ENCODE measurements at regions not wholly inside any gene's neighbourhood (a gene's known extent, or its start where the extent isn't known, plus 50 kb on each side); places are given as distances from the start of the nearest gene placed in this dataset.

DNA sequence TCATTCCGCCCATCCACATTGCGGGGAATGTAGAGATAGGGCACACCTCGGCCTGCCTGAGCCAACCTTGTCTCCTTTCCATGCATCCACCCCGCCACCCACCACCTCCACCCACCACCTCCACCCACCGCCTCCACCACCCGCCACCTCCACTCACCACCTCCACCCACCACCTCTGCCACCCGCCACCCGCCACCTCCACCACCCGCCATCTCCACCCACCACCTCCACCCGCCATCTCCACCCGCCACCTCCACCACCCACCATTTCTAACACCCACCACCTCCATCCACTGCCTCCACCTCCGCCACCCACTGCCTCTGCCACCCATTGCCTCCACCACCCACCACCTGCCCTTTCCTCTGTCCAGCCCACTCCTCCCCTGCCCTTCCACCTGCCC lies 78.4 kb downstream of the IGLL1 start:
- Histone ChIP-seq H3K9ac (ENCODE audit: low read length) (no peak overlapping the region), H4K20me1 (ENCODE audit: insufficient read depth) (no peaks in the 10 kb centered on the region), H3K9me2 (ENCODE audit: insufficient read depth) (no peaks in the 10 kb centered on the region), H3K9me3 (ENCODE audit: control insufficient read depth in 1 of 2, insufficient read depth in 1 of 2, low read depth in 1 of 2, low read length in 2 of 2) (no peaks in the 10 kb centered on the region), H3K27me3 (ENCODE audit: insufficient read depth, low read length) (no peaks in the 10 kb centered on the region), H3K4me1 (ENCODE audit: control insufficient read depth in 1 of 2, insufficient read depth in 2 of 2, low read length in 2 of 2) (no peaks in the 10 kb centered on the region), H3K27ac (ENCODE audit: low read depth, low read length) (no peak overlapping the region), H3K36me3 (ENCODE audit: control insufficient read depth in 1 of 2, insufficient read depth in 2 of 2, low read length in 2 of 2) (no peaks in the 10 kb centered on the region), H2AFZ (ENCODE audit: low read depth, low read length, poor library complexity, severe bottlenecking) (no peak overlapping the region), H3K4me2 (ENCODE audit: low read length) (no peak overlapping the region), H3K4me3 (replicated peaks in 1 of 2; ENCODE audit: low read depth in 1 of 2, low read length in 2 of 2) (no peak overlapping the region), H3K79me2 (ENCODE audit: insufficient read depth, low read length) (no peaks in the 10 kb centered on the region)
- TF ChIP-seq ZNF274 (IDR thresholded peaks at IDR 0.05; ENCODE audit: low read depth, low read length) (no peak), ZFX (IDR thresholded peaks at IDR 0.05) (no peak), SP1 (IDR thresholded peaks at IDR 0.05; ENCODE audit: low read depth) (no peak), CBX3 (IDR thresholded peaks at IDR 0.05; ENCODE audit: low read depth) (no peak), RAD21 (IDR thresholded peaks at IDR 0.05; ENCODE audit: low read depth) (no peak), SIN3A (IDR thresholded peaks at IDR 0.05; ENCODE audit: low read depth) (no peak), EZH2 (IDR thresholded peaks at IDR 0.05) (no peak), JUND (IDR thresholded peaks at IDR 0.05) (no peak), CEBPB (IDR thresholded peaks at IDR 0.05; ENCODE audit: low read depth) (no peak), YY1 (IDR thresholded peaks at IDR 0.05; ENCODE audit: extremely low read depth, insufficient replicate concordance, low read depth, low read length) (no peak), EZH2phosphoT487 (IDR thresholded peaks at IDR 0.05; ENCODE audit: borderline replicate concordance) (no peak), EGR1 (IDR thresholded peaks at IDR 0.05; ENCODE audit: low read depth) (no peak), SRF (IDR thresholded peaks at IDR 0.05; ENCODE audit: low read depth) (no peak), POLR2A (IDR thresholded peaks at IDR 0.05; ENCODE audit: borderline replicate concordance, extremely low read depth, insufficient read depth, insufficient read length) (no peak), POLR2AphosphoS5 (IDR thresholded peaks at IDR 0.05; ENCODE audit: low read depth, low read length) (no peak)
- TF ChIP-seq, protein P1, sequence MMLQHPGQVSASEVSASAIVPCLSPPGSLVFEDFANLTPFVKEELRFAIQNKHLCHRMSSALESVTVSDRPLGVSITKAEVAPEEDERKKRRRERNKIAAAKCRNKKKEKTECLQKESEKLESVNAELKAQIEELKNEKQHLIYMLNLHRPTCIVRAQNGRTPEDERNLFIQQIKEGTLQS (IDR thresholded peaks at IDR 0.05): no peak
- TF ChIP-seq, protein P2, sequence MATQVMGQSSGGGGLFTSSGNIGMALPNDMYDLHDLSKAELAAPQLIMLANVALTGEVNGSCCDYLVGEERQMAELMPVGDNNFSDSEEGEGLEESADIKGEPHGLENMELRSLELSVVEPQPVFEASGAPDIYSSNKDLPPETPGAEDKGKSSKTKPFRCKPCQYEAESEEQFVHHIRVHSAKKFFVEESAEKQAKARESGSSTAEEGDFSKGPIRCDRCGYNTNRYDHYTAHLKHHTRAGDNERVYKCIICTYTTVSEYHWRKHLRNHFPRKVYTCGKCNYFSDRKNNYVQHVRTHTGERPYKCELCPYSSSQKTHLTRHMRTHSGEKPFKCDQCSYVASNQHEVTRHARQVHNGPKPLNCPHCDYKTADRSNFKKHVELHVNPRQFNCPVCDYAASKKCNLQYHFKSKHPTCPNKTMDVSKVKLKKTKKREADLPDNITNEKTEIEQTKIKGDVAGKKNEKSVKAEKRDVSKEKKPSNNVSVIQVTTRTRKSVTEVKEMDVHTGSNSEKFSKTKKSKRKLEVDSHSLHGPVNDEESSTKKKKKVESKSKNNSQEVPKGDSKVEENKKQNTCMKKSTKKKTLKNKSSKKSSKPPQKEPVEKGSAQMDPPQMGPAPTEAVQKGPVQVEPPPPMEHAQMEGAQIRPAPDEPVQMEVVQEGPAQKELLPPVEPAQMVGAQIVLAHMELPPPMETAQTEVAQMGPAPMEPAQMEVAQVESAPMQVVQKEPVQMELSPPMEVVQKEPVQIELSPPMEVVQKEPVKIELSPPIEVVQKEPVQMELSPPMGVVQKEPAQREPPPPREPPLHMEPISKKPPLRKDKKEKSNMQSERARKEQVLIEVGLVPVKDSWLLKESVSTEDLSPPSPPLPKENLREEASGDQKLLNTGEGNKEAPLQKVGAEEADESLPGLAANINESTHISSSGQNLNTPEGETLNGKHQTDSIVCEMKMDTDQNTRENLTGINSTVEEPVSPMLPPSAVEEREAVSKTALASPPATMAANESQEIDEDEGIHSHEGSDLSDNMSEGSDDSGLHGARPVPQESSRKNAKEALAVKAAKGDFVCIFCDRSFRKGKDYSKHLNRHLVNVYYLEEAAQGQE (IDR thresholded peaks at IDR 0.05; ENCODE audit: low read depth): no peak
- TF ChIP-seq, protein P3, sequence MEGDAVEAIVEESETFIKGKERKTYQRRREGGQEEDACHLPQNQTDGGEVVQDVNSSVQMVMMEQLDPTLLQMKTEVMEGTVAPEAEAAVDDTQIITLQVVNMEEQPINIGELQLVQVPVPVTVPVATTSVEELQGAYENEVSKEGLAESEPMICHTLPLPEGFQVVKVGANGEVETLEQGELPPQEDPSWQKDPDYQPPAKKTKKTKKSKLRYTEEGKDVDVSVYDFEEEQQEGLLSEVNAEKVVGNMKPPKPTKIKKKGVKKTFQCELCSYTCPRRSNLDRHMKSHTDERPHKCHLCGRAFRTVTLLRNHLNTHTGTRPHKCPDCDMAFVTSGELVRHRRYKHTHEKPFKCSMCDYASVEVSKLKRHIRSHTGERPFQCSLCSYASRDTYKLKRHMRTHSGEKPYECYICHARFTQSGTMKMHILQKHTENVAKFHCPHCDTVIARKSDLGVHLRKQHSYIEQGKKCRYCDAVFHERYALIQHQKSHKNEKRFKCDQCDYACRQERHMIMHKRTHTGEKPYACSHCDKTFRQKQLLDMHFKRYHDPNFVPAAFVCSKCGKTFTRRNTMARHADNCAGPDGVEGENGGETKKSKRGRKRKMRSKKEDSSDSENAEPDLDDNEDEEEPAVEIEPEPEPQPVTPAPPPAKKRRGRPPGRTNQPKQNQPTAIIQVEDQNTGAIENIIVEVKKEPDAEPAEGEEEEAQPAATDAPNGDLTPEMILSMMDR (IDR thresholded peaks at IDR 0.05 in 2 of 3, conservative IDR thresholded peaks at IDR 0.05 in 1 of 3; ENCODE audit: borderline replicate concordance in 1 of 3, insufficient read depth in 1 of 3, low read depth in 2 of 3, low read length in 2 of 3): no peak
- BruUV-seq (replicated peaks): no TSS peak
- no peak for DNase-seq (ENCODE audit: low read depth, low spot score)
- ATAC-seq: no peak
- RAD21 ChIA-PET (ENCODE audit: low non-redundant PET in 1 of 2, low total read pairs in 2 of 2, uncharacterized antibody in 2 of 2, unreplicated experiment in 2 of 2): no interaction called here
- intact Hi-C loops (cut with micrococcal nuclease): no loop called here
- CTCF ChIA-PET: no interaction called here
- POLR2A ChIA-PET: no interaction called here
